ENCODE measurements at regions not wholly inside any gene's neighbourhood (a gene's known extent, or its start where the extent isn't known, plus 50 kb on each side); places are given as distances from the start of the nearest gene placed in this dataset.

DNA sequence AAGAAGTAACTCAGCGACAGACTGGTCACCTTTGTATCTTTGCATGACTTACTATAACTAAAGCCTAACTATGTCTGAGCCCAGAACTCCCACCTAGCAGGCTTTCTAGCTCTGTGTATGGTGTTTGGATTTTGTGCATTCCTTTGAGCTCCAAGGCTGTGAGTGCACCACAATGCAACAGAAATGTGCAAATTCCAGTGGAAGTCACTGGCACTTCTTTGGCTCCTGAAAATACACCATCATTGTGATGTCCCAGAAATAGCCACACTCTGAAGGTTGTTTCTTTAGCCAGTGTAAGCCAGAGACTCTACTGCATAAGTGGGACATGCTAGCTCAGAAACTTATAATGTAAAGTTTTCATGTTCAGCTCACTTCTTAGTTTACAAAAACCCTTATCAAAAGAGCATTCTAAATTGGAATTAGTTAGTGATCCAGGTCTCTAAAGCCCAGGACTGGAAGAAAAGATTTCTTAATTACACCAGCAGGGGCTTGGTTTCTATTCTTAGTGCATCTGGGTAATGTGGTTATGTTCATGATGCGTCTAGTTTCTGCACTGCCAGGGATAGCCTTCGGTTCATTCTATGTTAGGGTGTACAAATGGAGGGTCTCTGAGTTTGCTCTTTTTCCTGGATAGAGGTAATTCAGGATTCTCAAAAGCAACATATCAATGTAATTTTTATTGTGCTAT, 1239.5 kb upstream of the ZEB2 start:
- TF ChIP-seq, protein P1, sequence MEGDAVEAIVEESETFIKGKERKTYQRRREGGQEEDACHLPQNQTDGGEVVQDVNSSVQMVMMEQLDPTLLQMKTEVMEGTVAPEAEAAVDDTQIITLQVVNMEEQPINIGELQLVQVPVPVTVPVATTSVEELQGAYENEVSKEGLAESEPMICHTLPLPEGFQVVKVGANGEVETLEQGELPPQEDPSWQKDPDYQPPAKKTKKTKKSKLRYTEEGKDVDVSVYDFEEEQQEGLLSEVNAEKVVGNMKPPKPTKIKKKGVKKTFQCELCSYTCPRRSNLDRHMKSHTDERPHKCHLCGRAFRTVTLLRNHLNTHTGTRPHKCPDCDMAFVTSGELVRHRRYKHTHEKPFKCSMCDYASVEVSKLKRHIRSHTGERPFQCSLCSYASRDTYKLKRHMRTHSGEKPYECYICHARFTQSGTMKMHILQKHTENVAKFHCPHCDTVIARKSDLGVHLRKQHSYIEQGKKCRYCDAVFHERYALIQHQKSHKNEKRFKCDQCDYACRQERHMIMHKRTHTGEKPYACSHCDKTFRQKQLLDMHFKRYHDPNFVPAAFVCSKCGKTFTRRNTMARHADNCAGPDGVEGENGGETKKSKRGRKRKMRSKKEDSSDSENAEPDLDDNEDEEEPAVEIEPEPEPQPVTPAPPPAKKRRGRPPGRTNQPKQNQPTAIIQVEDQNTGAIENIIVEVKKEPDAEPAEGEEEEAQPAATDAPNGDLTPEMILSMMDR (IDR thresholded peaks at IDR 0.05; ENCODE audit: insufficient read depth, low read depth, low read length), result no peak
- TF ChIP-seq EZH2 (IDR thresholded peaks at IDR 0.05; ENCODE audit: insufficient read depth, low read length), result no peak

Measured in astrocyte (in vitro differentiated cells and primary cell).